Prostate gland (tissue), 2 donors: ENCODE measurements at regions not wholly inside any gene's neighbourhood (a gene's known extent, or its start where the extent isn't known, plus 50 kb on each side); places are given as distances from the start of the nearest gene placed in this dataset.

Experiments used
- DNase-seq: peaks from one replicate; pipeline ENCODE4 v3.0.0-alpha.2; 2019; ENCODE audit warnings: low spot score
- H3K27ac ChIP-seq, 2 donors: fragments of 200-600 bp; sonication (generic); 2 replicates each; pipeline ENCODE4 v1.5.1; 2017 to 2019
- H3K27me3 ChIP-seq: fragments of 200-600 bp; sonication (generic); replicated peaks from 2 replicates; pipeline ENCODE4 v1.5.1; 2019; ENCODE audit not compliant: insufficient read depth
- H3K36me3 ChIP-seq, 2 donors: fragments of 200-600 bp; sonication (generic); 1 replicate in 1 of 2; 2 replicates in 1 of 2; pipeline versions ENCODE4 v1.5.1 to v1.8.1; 2017 to 2019
- H3K4me1 ChIP-seq: fragments of 200-600 bp; sonication (generic); replicated peaks from 2 replicates; pipeline ENCODE4 v1.5.1; 2019
- H3K4me3 ChIP-seq, 2 donors: fragments of 200-600 bp; sonication (generic); 2 replicates each; pipeline ENCODE4 v1.5.1; 2017 to 2019
- H3K9me3 ChIP-seq: fragments of 200-600 bp; sonication (generic); 2 replicates; pipeline ENCODE4 v1.5.1; 2017
- CTCF ChIP-seq, 4 experiments: fragments of 200-600 bp in 2 of 4; fragments of 450-650 bp in 2 of 4; sonication (generic) in 2 of 4; IDR thresholded peaks; 1 replicate in 3 of 4; 2 replicates in 1 of 4; pipeline ENCODE4 v1.5.1; 2016 to 2019; ENCODE audit warnings: antibody characterized with exemption in 4 of 4, mild to moderate bottlenecking in 2 of 4, moderate library complexity in 2 of 4
- POLR2A ChIP-seq: fragments of 450-650 bp; IDR thresholded peaks from one replicate; pipeline ENCODE4 v1.6.1; 2016; ENCODE audit warnings: antibody characterized with exemption, mild to moderate bottlenecking
- POLR2AphosphoS5 ChIP-seq: sonication (generic); formaldehyde crosslinking; IDR thresholded peaks from one replicate; pipeline ENCODE4 v1.6.1; 2017; ENCODE audit warnings: antibody characterized with exemption
- WGBS: methylation state at CpG from one replicate; pipeline ENCODE4 v1.1.5; 2018; 5-methylcytosine and 5-hydroxymethylcytosine counted together
- intact Hi-C: fragments of 100-400 bp; cut with DNase I; formaldehyde crosslinking; loops from one replicate; pipeline ENCODE4 v1.14.2; 2022

- no peaks in the 10 kb centered on the region for H3K27me3 ChIP-seq
- H3K27ac ChIP-seq, result no peak overlapping the region
- no peaks in the 10 kb centered on the region for H3K4me1 ChIP-seq
- no peaks in the 10 kb centered on the region for H3K36me3 ChIP-seq
- H3K4me3 ChIP-seq, result no peak overlapping the region
- intact Hi-C loops, result no loop called here
- no peaks in the 10 kb centered on the region for H3K9me3 ChIP-seq
- WGBS, result 92% methylated on average over 2 of the region's 2 CpGs
- TF ChIP-seq POLR2A (no peak), POLR2AphosphoS5 (no peak), CTCF (IDR thresholded peaks at IDR 0.05) (no peak)
- DNase-seq, result no peak
Observed at GRCh38 chr10:50997461-50997860, 76.8 kb upstream of the PRKG1 start.

- Histone ChIP-seq H3K27me3 (no peaks in the 10 kb centered on the region), H3K4me1 (no peaks in the 10 kb centered on the region), H3K9me3 (no peaks in the 10 kb centered on the region), H3K36me3 (no peaks in the 10 kb centered on the region), H3K27ac (no peak overlapping the region), H3K4me3 (no peak overlapping the region)
- intact Hi-C loops, result no loop called here
- 90% methylated on average over 2 of the region's 2 CpGs for WGBS
- no peak for TF ChIP-seq CTCF (IDR thresholded peaks at IDR 0.05)
- no peak for TF ChIP-seq POLR2A
- no peak for TF ChIP-seq POLR2AphosphoS5
- DNase-seq, result no peak
Observed at GRCh38 chr10:50999163-50999562, 75.1 kb upstream of the PRKG1 start.

GRCh38 chr10:51000164-51000563 is 74.1 kb upstream of the PRKG1 start:
- intact Hi-C loops, result loop anchor here (10.0 kb wide), 1 partner anchor 55 kb away; no protein-coding TSS in a partner anchor
- Histone ChIP-seq H3K27me3 (no peaks in the 10 kb centered on the region), H3K27ac (no peak overlapping the region)

GRCh38 chr10:51000976-51001375 is 73.3 kb upstream of the PRKG1 start:
- WGBS, result 86% methylated on average over 2 of the region's 2 CpGs
- Histone ChIP-seq H3K9me3 (no peaks in the 10 kb centered on the region), H3K36me3 (no peaks in the 10 kb centered on the region), H3K27ac (no peak overlapping the region), H3K4me1 (no peaks in the 10 kb centered on the region), H3K27me3 (no peaks in the 10 kb centered on the region), H3K4me3 (no peak overlapping the region)
- intact Hi-C loops, result loop anchor here (10.0 kb wide), 1 partner anchor 54 kb away; no protein-coding TSS in a partner anchor
- no peak for DNase-seq
- no peak for TF ChIP-seq POLR2AphosphoS5
- no peak for TF ChIP-seq POLR2A
- no peak for TF ChIP-seq CTCF (IDR thresholded peaks at IDR 0.05)

More at GRCh38 chr10:51000164-51000563, 74.1 kb upstream of the PRKG1 start:
- 84% methylated on average over 3 of the region's 3 CpGs for WGBS
- Histone ChIP-seq H3K4me3 (no peak overlapping the region), H3K4me1 (no peaks in the 10 kb centered on the region), H3K9me3 (no peaks in the 10 kb centered on the region), H3K36me3 (no peaks in the 10 kb centered on the region)
- no peak for DNase-seq
- TF ChIP-seq CTCF (IDR thresholded peaks at IDR 0.05) (no peak), POLR2A (no peak), POLR2AphosphoS5 (no peak)

- Histone ChIP-seq H3K27ac (no peak overlapping the region), H3K27me3 (no peaks in the 10 kb centered on the region), H3K9me3 (no peaks in the 10 kb centered on the region), H3K4me3 (no peak overlapping the region), H3K36me3 (no peaks in the 10 kb centered on the region), H3K4me1 (no peaks in the 10 kb centered on the region)
- 0% methylated on average over 1 of the region's 1 CpG for WGBS
- no peak for DNase-seq
- no peak for TF ChIP-seq POLR2A
- peak in 3 of 4 experiments; percentile 36 to 50 (median 47) for TF ChIP-seq CTCF (IDR thresholded peaks at IDR 0.05)
- intact Hi-C loops, result loop anchor here (10.0 kb wide), 1 partner anchor 53 kb away; no protein-coding TSS in a partner anchor
Observed at GRCh38 chr10:51001587-51001986, 72.7 kb upstream of the PRKG1 start.
